ENCODE measurements at regions not wholly inside any gene's neighbourhood (a gene's known extent, or its start where the extent isn't known, plus 50 kb on each side); places are given as distances from the start of the nearest gene placed in this dataset.
A peak's percentile ranks its signal among the peaks of the same experiment; 100 is the strongest.

DNA sequence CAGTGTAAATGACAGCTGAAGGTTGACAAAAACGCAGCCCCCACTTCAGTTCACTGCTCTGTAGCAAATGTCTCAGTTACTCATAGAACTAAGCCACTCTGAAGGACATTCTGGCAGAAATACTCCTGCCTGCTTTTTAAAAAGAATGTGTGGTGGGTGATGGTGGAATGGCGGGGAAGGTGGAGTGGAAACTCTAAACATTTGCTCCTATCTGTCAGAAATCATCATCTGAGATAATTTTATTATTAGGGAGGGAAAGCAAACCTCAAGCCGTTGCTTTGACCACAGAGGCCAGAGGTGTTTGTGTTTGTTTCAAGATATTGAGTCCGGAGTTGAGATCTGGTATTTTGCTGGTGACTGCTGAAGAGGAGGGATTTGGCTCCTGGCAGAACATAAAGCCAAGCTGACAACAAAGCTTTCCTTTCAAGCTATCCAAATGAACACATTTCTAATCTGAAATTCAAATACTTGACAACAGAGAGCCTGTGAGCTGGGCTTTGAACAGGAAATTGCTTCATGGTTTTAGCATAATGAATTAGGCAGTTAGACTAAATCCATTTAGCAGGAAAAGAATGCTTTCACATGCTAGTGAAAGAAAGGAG is 362.7 kb downstream of the CSNK1G3 start:
- TF ChIP-seq POLR2A (IDR thresholded peaks at IDR 0.05) (no peak), CTCF (IDR thresholded peaks at IDR 0.05) (no peak)

DNA sequence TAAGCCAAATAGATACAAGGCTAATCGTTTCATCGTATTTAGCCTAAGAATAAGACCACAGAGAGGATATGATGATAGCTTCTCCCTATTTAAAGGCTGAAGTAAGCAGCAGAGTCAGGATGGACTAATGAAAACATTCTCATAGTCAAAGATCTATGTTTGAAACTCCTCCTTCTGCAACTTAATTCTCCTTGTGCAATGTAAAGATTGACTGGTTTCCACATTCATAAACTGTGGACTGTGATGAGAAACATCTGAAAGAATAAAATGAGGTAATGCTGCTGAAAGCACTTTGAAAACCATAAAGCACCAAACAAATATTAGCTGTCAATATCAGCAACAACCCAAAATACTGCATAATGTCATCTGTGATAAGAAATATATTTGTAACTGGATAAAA is 361.9 kb downstream of the CSNK1G3 start:
- no peak for DNase-seq
- Histone ChIP-seq H3K27me3 (no peaks in the 10 kb centered on the region), H3K4me3 (no peak overlapping the region), H3K9me3 (no peaks in the 10 kb centered on the region), H3K4me1 (peaks cover 3% of the 10 kb centered on the region), H3K27ac (peak overlapping the region in 1 of 2 donors; percentile 22), H3K36me3 (ENCODE audit: low read depth, missing control alignments) (no peaks in the 10 kb centered on the region)
- intact Hi-C loops (cut with DNase I; ENCODE audit: low total_unique reads) = no loop called here
- TF ChIP-seq CTCF (IDR thresholded peaks at IDR 0.05) = no peak
- no peak for TF ChIP-seq POLR2A (IDR thresholded peaks at IDR 0.05)
- 64 to 78% methylated on average over 2 of the region's 2 CpGs for WGBS, 2 donors

More for the DNA sequence above, 362.7 kb downstream of the CSNK1G3 start:
- Histone ChIP-seq H3K36me3 (ENCODE audit: low read depth, missing control alignments) (no peaks in the 10 kb centered on the region), H3K4me1 (peaks cover 3% of the 10 kb centered on the region), H3K27ac (peak overlapping the region; percentile 22 to 51), H3K4me3 (no peak overlapping the region), H3K27me3 (no peaks in the 10 kb centered on the region), H3K9me3 (no peaks in the 10 kb centered on the region)
- intact Hi-C loops (cut with DNase I; ENCODE audit: low total_unique reads) = no loop called here
- peak; percentile 43 for DNase-seq
- 58 to 70% methylated on average over 4 of the region's 4 CpGs for WGBS, 2 donors

GRCh38 chr5:123871373-123871772 is 359.4 kb downstream of the CSNK1G3 start:
- Histone ChIP-seq H3K27ac (no peak overlapping the region), H3K4me1 (peaks cover 3% of the 10 kb centered on the region), H3K9me3 (no peaks in the 10 kb centered on the region), H3K4me3 (no peak overlapping the region), H3K27me3 (no peaks in the 10 kb centered on the region), H3K36me3 (ENCODE audit: low read depth, missing control alignments) (no peaks in the 10 kb centered on the region)
- 93 to 95% methylated on average over 1 of the region's 1 CpG for WGBS, 2 donors
- TF ChIP-seq CTCF (IDR thresholded peaks at IDR 0.05) (no peak), POLR2A (IDR thresholded peaks at IDR 0.05) (no peak)
- no peak for DNase-seq
- intact Hi-C loops (cut with DNase I; ENCODE audit: low total_unique reads) = no loop called here

GRCh38 chr5:123868881-123869280 is 356.9 kb downstream of the CSNK1G3 start:
- H3K4me1 ChIP-seq = peaks cover 3% of the 10 kb centered on the region
- DNase-seq = no peak
- no peaks in the 10 kb centered on the region for H3K27me3 ChIP-seq
- H3K4me3 ChIP-seq = no peak overlapping the region
- intact Hi-C loops (cut with DNase I; ENCODE audit: low total_unique reads) = no loop called here
- H3K9me3 ChIP-seq = no peaks in the 10 kb centered on the region
- TF ChIP-seq POLR2A (IDR thresholded peaks at IDR 0.05) = no peak
- TF ChIP-seq CTCF (IDR thresholded peaks at IDR 0.05) = no peak
- no peaks in the 10 kb centered on the region for H3K36me3 ChIP-seq (ENCODE audit: low read depth, missing control alignments)
- H3K27ac ChIP-seq = no peak overlapping the region
- 85 to 92% methylated on average over 4 of the region's 4 CpGs for whole genome bisulfite sequencing, 2 donors

DNA sequence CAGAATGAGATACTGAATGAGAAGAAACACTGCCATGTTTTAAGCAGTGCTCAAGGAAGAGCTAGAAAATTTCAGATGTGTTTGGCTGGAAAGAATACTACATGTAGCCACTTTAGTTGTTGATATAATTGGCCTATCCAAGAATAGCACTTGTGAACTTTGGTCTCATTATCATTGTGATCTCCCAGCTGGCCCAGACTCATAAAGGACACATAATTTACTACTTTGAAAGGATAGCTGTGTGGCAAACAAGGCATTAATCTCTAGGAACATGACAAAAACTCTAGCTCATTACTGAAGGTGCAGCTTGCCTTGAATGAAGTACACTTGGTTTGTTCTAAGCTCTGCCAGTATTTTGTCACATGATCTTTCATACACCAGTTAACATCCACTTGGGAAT is 356.3 kb downstream of the CSNK1G3 start:
- no peaks in the 10 kb centered on the region for H3K9me3 ChIP-seq
- TF ChIP-seq CTCF (IDR thresholded peaks at IDR 0.05) (no peak), POLR2A (IDR thresholded peaks at IDR 0.05) (no peak)
- DNase-seq = no peak
- intact Hi-C loops (cut with DNase I; ENCODE audit: low total_unique reads) = no loop called here
- no peaks in the 10 kb centered on the region for H3K27me3 ChIP-seq
- H3K27ac ChIP-seq = no peak overlapping the region
- H3K4me3 ChIP-seq = no peak overlapping the region
- peaks cover 3% of the 10 kb centered on the region for H3K4me1 ChIP-seq
- H3K36me3 ChIP-seq (ENCODE audit: low read depth, missing control alignments) = no peaks in the 10 kb centered on the region
